Kidney (tissue), 13 donors: ENCODE measurements at regions not wholly inside any gene's neighbourhood (a gene's known extent, or its start where the extent isn't known, plus 50 kb on each side); places are given as distances from the start of the nearest gene placed in this dataset.

Experiments used
- DNase-seq, 5 donors: peaks; one replicate each; pipeline ENCODE4 v3.0.0-alpha.2; 2013 to 2020
- FAIRE-seq: peaks from 2 replicates; lab custom pipeline; 2012; peaks lifted over from hg19 to GRCh38; lab: Jason Lieb, UNC
- H3K27ac ChIP-seq, 2 donors: one replicate each; pipeline ENCODE4 v1.7.0; 2013; ENCODE audit warnings: low read depth in 2 of 2, low read length in 2 of 2, inconsistent platforms in 1 of 2
- H3K27me3 ChIP-seq: one replicate; pipeline ENCODE4 v1.7.1; 2013; ENCODE audit warnings: low read length, inconsistent platforms; ENCODE audit not compliant: control insufficient read depth, insufficient read depth
- H3K36me3 ChIP-seq, 3 donors: one replicate each; pipeline versions ENCODE4 v1.7.0 to v1.7.1; 2013; ENCODE audit warnings: low read length in 3 of 3, control low read depth in 1 of 3, inconsistent platforms in 1 of 3; ENCODE audit not compliant: insufficient read depth in 3 of 3, control insufficient read depth in 2 of 3
- H3K4me1 ChIP-seq, 3 donors: one replicate each; pipeline versions ENCODE4 v1.7.0 to v1.7.1; 2013; ENCODE audit warnings: low read length in 3 of 3, inconsistent platforms in 1 of 3, low read depth in 1 of 3; ENCODE audit not compliant: control insufficient read depth in 2 of 3, insufficient read depth in 2 of 3
- H3K4me3 ChIP-seq, 3 donors: one replicate each; pipeline versions ENCODE4 v1.7.0 to v1.8.1; 2013; ENCODE audit warnings: low read length in 3 of 3, control low read depth in 1 of 3, inconsistent platforms in 1 of 3
- H3K9ac ChIP-seq, 3 donors: one replicate each; pipeline versions ENCODE4 v1.7.0 to v1.7.1; 2013; ENCODE audit warnings: low read length in 3 of 3, control low read depth in 1 of 3, inconsistent platforms in 1 of 3
- H3K9me3 ChIP-seq, 3 donors: one replicate each; pipeline versions ENCODE4 v1.7.0 to v1.7.1; 2013; ENCODE audit warnings: low read length in 3 of 3, control low read depth in 1 of 3, inconsistent platforms in 1 of 3; ENCODE audit not compliant: control insufficient read depth in 2 of 3, insufficient read depth in 1 of 3
- CTCF ChIP-seq: IDR thresholded peaks from 3 replicates; pipeline ENCODE4 v1.5.1; 2012; ENCODE audit warnings: mild to moderate bottlenecking, moderate library complexity, borderline replicate concordance; ENCODE audit not compliant: insufficient read depth; ENCODE audit errors: extremely low read depth
- intact Hi-C: fragments of 100-400 bp; cut with DNase I; formaldehyde crosslinking; loops from one replicate; pipeline ENCODE4 v1.11.1; 2022
- donor health status: control.
- donor health status: control.
- donor health status: control.
- donor health status: control.
- donor health status: control.
- donor health status: DM: yes; HTN: yes; CAD: no.
- donor health status: Normal renal cell carcinoma (clear cell type).

- no peak for TF ChIP-seq CTCF
- no peaks in the 10 kb centered on the region for H3K9me3 ChIP-seq
- H3K27me3 ChIP-seq: no peaks in the 10 kb centered on the region
- no peak overlapping the region for H3K27ac ChIP-seq
- H3K9ac ChIP-seq: no peak overlapping the region
- intact Hi-C loops: no loop called here
- no peaks in the 10 kb centered on the region for H3K36me3 ChIP-seq
- DNase-seq (peak in 2 of 5 donors; percentile 71 to 74), FAIRE-seq (no peak)
- no peak overlapping the region for H3K4me3 ChIP-seq
- no peaks in the 10 kb centered on the region for H3K4me1 ChIP-seq
Measured at GRCh38 chr3:193800138-193801043, 207.4 kb downstream of the OPA1 start.

GRCh38 chr3:193801097-193801496 is 208.1 kb downstream of the OPA1 start:
- no peak for TF ChIP-seq CTCF
- H3K4me3 ChIP-seq: no peak overlapping the region
- no peaks in the 10 kb centered on the region for H3K9me3 ChIP-seq
- H3K36me3 ChIP-seq: no peaks in the 10 kb centered on the region
- no peaks in the 10 kb centered on the region for H3K27me3 ChIP-seq
- no peak for DNase-seq
- H3K9ac ChIP-seq: no peak overlapping the region
- peak; percentile 39 for FAIRE-seq
- peaks cover 0 to 3% (median 0%) of the 10 kb centered on the region in 3 donors for H3K4me1 ChIP-seq
- H3K27ac ChIP-seq: no peak overlapping the region
- intact Hi-C loops: no loop called here

- FAIRE-seq (no peak), DNase-seq (no peak)
- peaks cover 0 to 3% (median 0%) of the 10 kb centered on the region in 3 donors for H3K4me1 ChIP-seq
- intact Hi-C loops: no loop called here
- H3K9ac ChIP-seq: no peak overlapping the region
- H3K4me3 ChIP-seq: no peak overlapping the region
- no peaks in the 10 kb centered on the region for H3K9me3 ChIP-seq
- H3K27ac ChIP-seq: no peak overlapping the region
- TF ChIP-seq CTCF: no peak
- no peaks in the 10 kb centered on the region for H3K27me3 ChIP-seq
- no peaks in the 10 kb centered on the region for H3K36me3 ChIP-seq
Measured at GRCh38 chr3:193803288-193803687, 210.3 kb downstream of the OPA1 start.
